HCT116 (cell line): ENCODE measurements at regions not wholly inside any gene's neighbourhood (a gene's known extent, or its start where the extent isn't known, plus 50 kb on each side); places are given as distances from the start of the nearest gene placed in this dataset.

Experiments
- ATAC-seq: fragments of 200-7000 bp; cut with Tn5 transposase; 2 replicates; pipeline ENCODE4 v1.9.1; 2020; ENCODE audit warnings: mild to moderate bottlenecking, moderate library complexity
- BruUV-seq: library from RNA; stranded (reverse); fragments of 400-500 nt; replicated peaks from 2 replicates; lab custom pipeline; 2021; lab: Mats Ljungman, UMichigan
- CTCF ChIA-PET: fragments of 300-600 bp; sonication (Branson Sonifier 250); formaldehyde crosslinking; loops from one replicate; lab custom pipeline; 2021; ENCODE audit warnings: antibody characterized with exemption; lab: Charles Lee
- POLR2A ChIA-PET: fragments of 300-600, 350-600 bp; sonication (Branson Sonifier 250); formaldehyde crosslinking; loops from one replicate; lab custom pipeline; 2021; ENCODE audit warnings: antibody characterized with exemption; lab: Charles Lee
- RAD21 ChIA-PET, 2 experiments: fragments of 300-600 bp; sonication (Branson Sonifier 250); formaldehyde crosslinking; loops; one replicate each; lab custom pipeline; 2023; ENCODE audit warnings: low total read pairs in 2 of 2; ENCODE audit not compliant: uncharacterized antibody in 2 of 2, unreplicated experiment in 2 of 2, low non-redundant PET in 1 of 2; lab: Charles Lee
- DNase-seq: peaks from one replicate; pipeline ENCODE4 v3.0.0-alpha.2; 2010; ENCODE audit warnings: low read depth, low spot score
- H2AFZ ChIP-seq: fragments of 200-600 bp; shearing (Covaris generic), sonication (generic); 2 replicates; pipeline ENCODE4 v1.6.1; 2017; ENCODE audit warnings: low read depth, mixed run types, mixed read lengths, antibody characterized with exemption, low read length; ENCODE audit not compliant: poor library complexity, severe bottlenecking
- H3K27ac ChIP-seq: 2 replicates; pipeline ENCODE4 v1.5.1; 2012; ENCODE audit warnings: low read depth, low read length
- H3K27me3 ChIP-seq: fragments of 200-600 bp; sonication (generic); 2 replicates; pipeline ENCODE4 v1.6.1; 2016; ENCODE audit warnings: mixed run types, low read length, mixed read lengths; ENCODE audit not compliant: insufficient read depth
- H3K36me3 ChIP-seq, 2 experiments: fragments of 200-500 bp in 1 of 2; fragments of 200-600 bp in 1 of 2; sonication (Bioruptor generic) in 1 of 2; sonication (generic) in 1 of 2; 2 replicates each; pipeline versions ENCODE4 v1.5.1 to v1.6.1; 2014 to 2016; ENCODE audit warnings: low read length in 2 of 2, inconsistent platforms in 1 of 2, mixed read lengths in 1 of 2, mixed run types in 1 of 2; ENCODE audit not compliant: insufficient read depth in 2 of 2, control insufficient read depth in 1 of 2
- H3K4me1 ChIP-seq, 2 experiments: fragments of 200-600 bp in 1 of 2; sonication (generic) in 1 of 2; 2 replicates each; pipeline versions ENCODE4 v1.5.1 to v1.6.1; 2012 to 2017; ENCODE audit warnings: low read length in 2 of 2, inconsistent platforms in 1 of 2, mild to moderate bottlenecking in 1 of 2, mixed read lengths in 1 of 2, mixed run types in 1 of 2, moderate library complexity in 1 of 2; ENCODE audit not compliant: insufficient read depth in 2 of 2, control insufficient read depth in 1 of 2
- H3K4me2 ChIP-seq: fragments of 200-600 bp; sonication (generic); 2 replicates; pipeline ENCODE4 v1.6.1; 2017; ENCODE audit warnings: mixed run types, low read length, mixed read lengths
- H3K4me3 ChIP-seq, 2 experiments: fragments of 200-600 bp in 1 of 2; sonication (generic) in 1 of 2; replicated peaks in 1 of 2; 2 replicates each; pipeline ENCODE4 v1.5.1; 2011 to 2016; ENCODE audit warnings: low read length in 2 of 2, control low read depth in 1 of 2, low read depth in 1 of 2, mild to moderate bottlenecking in 1 of 2, mixed read lengths in 1 of 2, mixed run types in 1 of 2
- H3K79me2 ChIP-seq: fragments of 200-600 bp; sonication (generic); 2 replicates; pipeline ENCODE4 v1.6.1; 2017; ENCODE audit warnings: mild to moderate bottlenecking, mixed run types, low read length, moderate library complexity, mixed read lengths; ENCODE audit not compliant: insufficient read depth
- H3K9ac ChIP-seq: fragments of 200-600 bp; sonication (generic); 2 replicates; pipeline ENCODE4 v1.6.1; 2016; ENCODE audit warnings: low read length, mixed read lengths
- H3K9me2 ChIP-seq: fragments of 200-600 bp; sonication (generic), shearing (Covaris generic); 2 replicates; pipeline ENCODE4 v1.6.1; 2017; ENCODE audit warnings: mixed run types, mild to moderate bottlenecking, moderate library complexity; ENCODE audit not compliant: insufficient read depth
- H3K9me3 ChIP-seq, 2 experiments: fragments of 200-500 bp in 1 of 2; fragments of 200-600 bp in 1 of 2; sonication (Bioruptor generic) in 1 of 2; sonication (generic) in 1 of 2; 2 replicates each; pipeline ENCODE4 v1.6.1; 2014 to 2017; ENCODE audit warnings: low read length in 2 of 2, mixed read lengths in 2 of 2, inconsistent platforms in 1 of 2, low read depth in 1 of 2, mild to moderate bottlenecking in 1 of 2, mixed run types in 1 of 2, moderate library complexity in 1 of 2; ENCODE audit not compliant: control insufficient read depth in 1 of 2, insufficient read depth in 1 of 2
- H4K20me1 ChIP-seq: fragments of 200-600 bp; sonication (generic), shearing (Covaris generic); 2 replicates; pipeline ENCODE4 v1.6.1; 2017; ENCODE audit warnings: mixed run types, mild to moderate bottlenecking, moderate library complexity; ENCODE audit not compliant: insufficient read depth
- FOSL1 ChIP-seq: IDR thresholded peaks from 2 replicates; pipeline ENCODE4 v1.6.1; 2012; ENCODE audit warnings: low read depth
- JUND ChIP-seq: IDR thresholded peaks from 2 replicates; pipeline ENCODE4 v1.6.1; 2012
- POLR2A ChIP-seq: IDR thresholded peaks from 2 replicates; pipeline ENCODE4 v1.7.0; 2011; ENCODE audit warnings: borderline replicate concordance; ENCODE audit not compliant: insufficient read depth, insufficient read length; ENCODE audit errors: extremely low read depth
- REST ChIP-seq: IDR thresholded peaks from 2 replicates; pipeline ENCODE4 v1.6.1; 2012; ENCODE audit warnings: low read depth
- SRF ChIP-seq: IDR thresholded peaks from 2 replicates; pipeline ENCODE4 v1.6.1; 2012; ENCODE audit warnings: low read depth
- ZBTB33 ChIP-seq: IDR thresholded peaks from 2 replicates; pipeline ENCODE4 v1.6.1; 2011; ENCODE audit warnings: mild to moderate bottlenecking, low read length, moderate library complexity; ENCODE audit not compliant: insufficient replicate concordance; ENCODE audit errors: extremely low read depth
- ZFX ChIP-seq: fragments of 450-650 bp; IDR thresholded peaks from 2 replicates; pipeline ENCODE4 v1.6.1; 2017
- ZNF274 ChIP-seq: fragments of 200-500 bp; sonication (Bioruptor generic); IDR thresholded peaks from 2 replicates; pipeline ENCODE4 v1.6.1; 2014; ENCODE audit warnings: mild to moderate bottlenecking, low read depth, low read length, inconsistent platforms
- intact Hi-C: fragments of 100-400 bp; cut with micrococcal nuclease; formaldehyde crosslinking; loops from 2 replicates; pipeline ENCODE4 v1.10.0; 2022

- no peak overlapping the region for H3K4me3 ChIP-seq
- H3K4me1 ChIP-seq: no peaks in the 10 kb centered on the region
- TF ChIP-seq ZFX: no peak
- intact Hi-C loops: no loop called here
- ChIA-PET RAD21 (no interaction called here), CTCF (no interaction called here), POLR2A (no interaction called here)
- no peaks in the 10 kb centered on the region for H3K36me3 ChIP-seq
- H3K79me2 ChIP-seq: no peaks in the 10 kb centered on the region
- H3K27ac ChIP-seq: no peak overlapping the region
- H4K20me1 ChIP-seq: no peaks in the 10 kb centered on the region
- ATAC-seq (no peak), DNase-seq (no peak)
- H3K4me2 ChIP-seq: no peak overlapping the region
- H3K9me2 ChIP-seq: no peaks in the 10 kb centered on the region
- H3K9ac ChIP-seq: no peak overlapping the region
- BruUV-seq: no TSS peak
- H2AFZ ChIP-seq: no peak overlapping the region
- no peaks in the 10 kb centered on the region for H3K9me3 ChIP-seq
- H3K27me3 ChIP-seq: no peaks in the 10 kb centered on the region
These were observed 91.0 kb upstream of the TPRG1 start for GRCh38 chr3:189080745-189081144.

- no peak for TF ChIP-seq JUND
- no peak for TF ChIP-seq ZFX
- no peak for ATAC-seq
- H3K79me2 ChIP-seq: no peaks in the 10 kb centered on the region
- no peak overlapping the region for H3K4me3 ChIP-seq
- H3K27ac ChIP-seq: no peak overlapping the region
- no peak overlapping the region for H2AFZ ChIP-seq
- no peaks in the 10 kb centered on the region for H3K36me3 ChIP-seq
- H3K9me2 ChIP-seq: no peaks in the 10 kb centered on the region
- ChIA-PET POLR2A (no interaction called here), RAD21 (no interaction called here), CTCF (no interaction called here)
- no peak overlapping the region for H3K4me2 ChIP-seq
- no peaks in the 10 kb centered on the region for H3K27me3 ChIP-seq
- H3K4me1 ChIP-seq: no peaks in the 10 kb centered on the region
- no peaks in the 10 kb centered on the region for H4K20me1 ChIP-seq
- intact Hi-C loops: no loop called here
- H3K9ac ChIP-seq: no peak overlapping the region
- no peak for DNase-seq
- no TSS peak for BruUV-seq
- H3K9me3 ChIP-seq: no peaks in the 10 kb centered on the region
These were observed 88.9 kb upstream of the TPRG1 start for GRCh38 chr3:189082666-189083427.

GRCh38 chr3:189084620-189085019, 87.2 kb upstream of the TPRG1 start:
- CTCF ChIA-PET: no interaction called here
- BruUV-seq: no TSS peak
- intact Hi-C loops: no loop called here
- Histone ChIP-seq H3K9me3 (no peaks in the 10 kb centered on the region), H4K20me1 (no peaks in the 10 kb centered on the region), H3K9ac (no peak overlapping the region), H3K4me2 (no peak overlapping the region), H3K4me1 (no peaks in the 10 kb centered on the region), H2AFZ (no peak overlapping the region), H3K27me3 (no peaks in the 10 kb centered on the region), H3K79me2 (no peaks in the 10 kb centered on the region), H3K27ac (no peak overlapping the region), H3K36me3 (no peaks in the 10 kb centered on the region), H3K4me3 (no peak overlapping the region), H3K9me2 (no peaks in the 10 kb centered on the region; the same call in 1 of the 2 replicates)
- POLR2A ChIA-PET: no interaction called here
- no peak for ATAC-seq
- RAD21 ChIA-PET: no interaction called here
- DNase-seq: no peak
- TF ChIP-seq POLR2A: no peak
- no peak for TF ChIP-seq ZBTB33
- no peak for TF ChIP-seq ZNF274
- no peak for TF ChIP-seq FOSL1
- no peak for TF ChIP-seq SRF
- TF ChIP-seq REST: no peak
